H9 (cell line): ENCODE measurements at regions not wholly inside any gene's neighbourhood (a gene's known extent, or its start where the extent isn't known, plus 50 kb on each side); places are given as distances from the start of the nearest gene placed in this dataset.

Experiments
- DNase-seq: peaks from one replicate; pipeline ENCODE4 v3.0.0-alpha.2; 2017
- H2AFZ ChIP-seq: one replicate; pipeline ENCODE4 v1.6.1; 2013; ENCODE audit warnings: mild to moderate bottlenecking, low read length, control low read depth, moderate library complexity
- H2AK5ac ChIP-seq: 2 replicates; pipeline ENCODE4 v1.6.1; 2013; ENCODE audit warnings: low read length, control low read depth, mixed read lengths; ENCODE audit not compliant: insufficient read length
- H2BK120ac ChIP-seq: one replicate; pipeline ENCODE4 v1.6.1; 2013; ENCODE audit warnings: low read depth, mild to moderate bottlenecking, low read length, control low read depth, inconsistent platforms; ENCODE audit not compliant: poor library complexity, severe bottlenecking
- H2BK12ac ChIP-seq: 2 replicates; pipeline ENCODE4 v1.6.1; 2013; ENCODE audit warnings: low read length, control low read depth, mixed read lengths, low read depth; ENCODE audit not compliant: insufficient read length
- H2BK15ac ChIP-seq: 2 replicates; pipeline ENCODE4 v1.6.1; 2013; ENCODE audit warnings: low read depth, low read length, control low read depth
- H2BK20ac ChIP-seq: one replicate; pipeline ENCODE4 v1.6.1; 2013; ENCODE audit warnings: low read depth, mild to moderate bottlenecking, low read length, control low read depth, inconsistent platforms; ENCODE audit not compliant: poor library complexity, severe bottlenecking
- H2BK5ac ChIP-seq: 2 replicates; pipeline ENCODE4 v1.6.1; 2013; ENCODE audit warnings: low read length, control low read depth, mixed read lengths; ENCODE audit not compliant: insufficient read length
- H3K14ac ChIP-seq: 2 replicates; pipeline ENCODE4 v1.6.1; 2013; ENCODE audit warnings: low read length, control low read depth; ENCODE audit not compliant: insufficient read depth
- H3K18ac ChIP-seq: 2 replicates; pipeline ENCODE4 v1.6.1; 2013; ENCODE audit warnings: low read depth, mild to moderate bottlenecking, mixed read lengths, low read length, control low read depth; ENCODE audit not compliant: insufficient read length
- H3K23ac ChIP-seq: 2 replicates; pipeline ENCODE4 v1.6.1; 2013; ENCODE audit warnings: low read length, control low read depth, mixed read lengths, low read depth; ENCODE audit not compliant: insufficient read length
- H3K23me2 ChIP-seq: 2 replicates; pipeline ENCODE4 v1.6.1; 2013; ENCODE audit warnings: low read depth, mild to moderate bottlenecking, mixed read lengths, low read length, control low read depth; ENCODE audit not compliant: insufficient read length, poor library complexity, severe bottlenecking
- H3K27ac ChIP-seq: 2 replicates; pipeline ENCODE4 v1.5.1; 2013; ENCODE audit warnings: low read length, control low read depth, mixed read lengths, low read depth; ENCODE audit not compliant: insufficient read length
- H3K27me3 ChIP-seq: 2 replicates; pipeline ENCODE4 v1.6.1; 2013; ENCODE audit warnings: low read length, control low read depth, inconsistent platforms; ENCODE audit not compliant: insufficient read depth
- H3K4ac ChIP-seq: 2 replicates; pipeline ENCODE4 v1.6.1; 2013; ENCODE audit warnings: low read depth, mild to moderate bottlenecking, control low read depth, inconsistent platforms, low read length, moderate library complexity
- H3K4me1 ChIP-seq: 2 replicates; pipeline ENCODE4 v1.6.1; 2013; ENCODE audit warnings: low read length, control low read depth, inconsistent platforms; ENCODE audit not compliant: insufficient read depth
- H3K4me2 ChIP-seq: 2 replicates; pipeline ENCODE4 v1.6.1; 2013; ENCODE audit warnings: low read length, control low read depth, mixed read lengths; ENCODE audit not compliant: insufficient read length, insufficient read depth
- H3K56ac ChIP-seq: 2 replicates; pipeline ENCODE4 v1.6.1; 2013; ENCODE audit warnings: low read depth, mild to moderate bottlenecking, mixed read lengths, low read length, control low read depth; ENCODE audit not compliant: insufficient read length
- H3K79me1 ChIP-seq: 2 replicates; pipeline ENCODE4 v1.6.1; 2013; ENCODE audit warnings: low read depth, mild to moderate bottlenecking, moderate library complexity, low read length, control low read depth, inconsistent platforms; ENCODE audit not compliant: insufficient read depth, poor library complexity, severe bottlenecking
- H3K79me2 ChIP-seq: 2 replicates; pipeline ENCODE4 v1.6.1; 2013; ENCODE audit warnings: low read length, control low read depth, inconsistent platforms; ENCODE audit not compliant: insufficient read depth
- H3K9ac ChIP-seq: 2 replicates; pipeline ENCODE4 v1.6.1; 2013; ENCODE audit warnings: low read length, control low read depth, mixed read lengths; ENCODE audit not compliant: insufficient read length; ENCODE audit errors: extremely low read depth
- H3K9me3 ChIP-seq: one replicate; pipeline ENCODE4 v1.6.1; 2013; ENCODE audit warnings: low read depth, low read length, inconsistent platforms; ENCODE audit not compliant: control insufficient read depth
- H3T11ph ChIP-seq: one replicate; pipeline ENCODE4 v1.6.1; 2013; ENCODE audit warnings: mild to moderate bottlenecking, low read length, control low read depth, inconsistent platforms
- H4K20me1 ChIP-seq: one replicate; pipeline ENCODE4 v1.6.1; 2013; ENCODE audit not compliant: control insufficient read depth, insufficient read length, insufficient read depth
- H4K5ac ChIP-seq: 2 replicates; pipeline ENCODE4 v1.6.1; 2013; ENCODE audit warnings: low read depth, mild to moderate bottlenecking, mixed read lengths, low read length, control low read depth; ENCODE audit not compliant: insufficient read length
- H4K8ac ChIP-seq: replicated peaks from 2 replicates; pipeline ENCODE4 v1.6.1; 2013; ENCODE audit warnings: low read length, control low read depth, mixed read lengths, low read depth; ENCODE audit not compliant: insufficient read length
- H4K91ac ChIP-seq: 2 replicates; pipeline ENCODE4 v1.6.1; 2013; ENCODE audit warnings: low read depth, mild to moderate bottlenecking, moderate library complexity, mixed read lengths, low read length, control low read depth; ENCODE audit not compliant: insufficient read length
- H3K27ac Mint-ChIP-seq, 3 experiments: 2 replicates in 2 of 3; 3 replicates in 1 of 3; pipeline ENCODE4 v1.8.0; 2020 to 2021; ENCODE audit warnings: mixed read lengths in 3 of 3, mild to moderate bottlenecking in 1 of 3, moderate library complexity in 1 of 3
- H3K27me3 Mint-ChIP-seq: 2 replicates; pipeline ENCODE4 v1.8.0; 2021; ENCODE audit warnings: low read depth, mild to moderate bottlenecking, moderate library complexity, mixed read lengths
- H3K36me3 Mint-ChIP-seq, 3 experiments: 2 replicates in 2 of 3; 3 replicates in 1 of 3; pipeline ENCODE4 v1.8.0; 2020 to 2021; ENCODE audit warnings: low read depth in 3 of 3, mixed read lengths in 3 of 3; ENCODE audit not compliant: insufficient read depth in 1 of 3
- H3K4me1 Mint-ChIP-seq, 2 experiments: 2 replicates each; pipeline ENCODE4 v1.8.0; 2020; ENCODE audit warnings: mixed read lengths in 2 of 2
- H3K4me3 Mint-ChIP-seq, 2 experiments: 2 replicates in 1 of 2; 3 replicates in 1 of 2; pipeline ENCODE4 v1.8.0; 2020 to 2021; ENCODE audit warnings: mild to moderate bottlenecking in 2 of 2, mixed read lengths in 2 of 2, moderate library complexity in 1 of 2
- H3K9me3 Mint-ChIP-seq, 2 experiments: 2 replicates in 1 of 2; 3 replicates in 1 of 2; pipeline ENCODE4 v1.8.0; 2020; ENCODE audit warnings: mild to moderate bottlenecking in 2 of 2, mixed read lengths in 2 of 2, moderate library complexity in 1 of 2
- CTCF ChIP-seq: fragments of 200-600 bp; sonication (generic); conservative IDR thresholded peaks from 3 replicates; pipeline ENCODE4 v1.8.0; 2021; ENCODE audit warnings: antibody characterized with exemption, mild to moderate bottlenecking
- WGBS: extraction: QIAGEN DNeasy Blood & Tissue Kit; methylation state at CpG from one replicate; pipeline ENCODE4 v1.1.7; 2013; ENCODE audit warnings: missing lambda C conversion rate, low lambda C conversion rate, mixed read lengths; ENCODE audit not compliant: insufficient read length; ENCODE audit errors: extremely low coverage; 5-methylcytosine and 5-hydroxymethylcytosine counted together

- Histone ChIP-seq H2BK5ac (no peak overlapping the region), H2BK12ac (no peak overlapping the region), H3K4ac (no peak overlapping the region), H2BK15ac (no peak overlapping the region), H4K5ac (no peak overlapping the region), H3K14ac (no peak overlapping the region), H4K20me1 (no peaks in the 10 kb centered on the region), H3T11ph (no peak overlapping the region), H3K9me3 (no peaks in the 10 kb centered on the region), H3K23ac (no peak overlapping the region), H3K9ac (no peak overlapping the region), H2BK120ac (no peak overlapping the region), H3K18ac (no peak overlapping the region), H3K79me1 (no peaks in the 10 kb centered on the region), H3K23me2 (no peaks in the 10 kb centered on the region), H4K91ac (no peak overlapping the region), H3K4me2 (no peak overlapping the region), H3K27me3 (no peaks in the 10 kb centered on the region), H2AFZ (no peak overlapping the region), H4K8ac (no peak overlapping the region), H2AK5ac (no peak overlapping the region), H3K27ac (no peak overlapping the region), H3K56ac (no peak overlapping the region), H2BK20ac (no peak overlapping the region), H3K4me1 (no peaks in the 10 kb centered on the region), H3K79me2 (no peaks in the 10 kb centered on the region)
- DNase-seq, result no peak
- no CpG with 5 or more reads among the region's 9 CpGs for WGBS
- no peaks in the 10 kb centered on the region for H3K27me3 Mint-ChIP-seq
- H3K9me3 Mint-ChIP-seq, result peaks cover 0 to 2% of the 10 kb centered on the region in 2 experiments; a peak in 1 of 5 replicates
- no peak overlapping the region for H3K4me3 Mint-ChIP-seq
- no peak overlapping the region for H3K27ac Mint-ChIP-seq
- H3K36me3 Mint-ChIP-seq, result 0 out of 7 replicates have a peak, but pooled peaks cover 0 to 1% (median 0%) of the 10 kb centered on the region in 3 experiments
- H3K4me1 Mint-ChIP-seq, result peaks cover 14% of the 10 kb centered on the region in 2 experiments
- TF ChIP-seq CTCF, result no peak
These were observed 402.6 kb upstream of the ANKRD30A start for GRCh38 chr10:36722777-36723176.
